IgD-negative memory B cell (primary cell): ENCODE measurements at regions not wholly inside any gene's neighbourhood (a gene's known extent, or its start where the extent isn't known, plus 50 kb on each side); places are given as distances from the start of the nearest gene placed in this dataset.
"Not testable (repeated sequence)": the region's sequence is repeated elsewhere in the genome, so short reads cannot be mapped to it uniquely, and the experiment has no call there.

Source experiments
- H3K27ac Mint-ChIP-seq, 3 donors: one replicate each; pipeline ENCODE4 v1.8.0; 2020 to 2022; ENCODE audit warnings: mild to moderate bottlenecking in 3 of 3, mixed read lengths in 3 of 3, moderate library complexity in 1 of 3
- H3K27me3 Mint-ChIP-seq: one replicate; pipeline ENCODE4 v1.8.0; 2021; ENCODE audit warnings: mixed read lengths
- H3K36me3 Mint-ChIP-seq: one replicate; pipeline ENCODE4 v1.8.0; 2020; ENCODE audit warnings: mild to moderate bottlenecking, mixed read lengths
- H3K4me1 Mint-ChIP-seq, 3 donors: one replicate each; pipeline ENCODE4 v1.8.0; 2020 to 2022; ENCODE audit warnings: mixed read lengths in 3 of 3, mild to moderate bottlenecking in 1 of 3
- H3K4me3 Mint-ChIP-seq, 4 donors: one replicate each; pipeline ENCODE4 v1.8.0; 2020 to 2022; ENCODE audit warnings: mild to moderate bottlenecking in 4 of 4, mixed read lengths in 4 of 4, moderate library complexity in 3 of 4
- H3K9me3 Mint-ChIP-seq, 3 donors: one replicate each; pipeline ENCODE4 v1.8.0; 2020 to 2021; ENCODE audit warnings: mixed read lengths in 3 of 3, mild to moderate bottlenecking in 1 of 3

DNA sequence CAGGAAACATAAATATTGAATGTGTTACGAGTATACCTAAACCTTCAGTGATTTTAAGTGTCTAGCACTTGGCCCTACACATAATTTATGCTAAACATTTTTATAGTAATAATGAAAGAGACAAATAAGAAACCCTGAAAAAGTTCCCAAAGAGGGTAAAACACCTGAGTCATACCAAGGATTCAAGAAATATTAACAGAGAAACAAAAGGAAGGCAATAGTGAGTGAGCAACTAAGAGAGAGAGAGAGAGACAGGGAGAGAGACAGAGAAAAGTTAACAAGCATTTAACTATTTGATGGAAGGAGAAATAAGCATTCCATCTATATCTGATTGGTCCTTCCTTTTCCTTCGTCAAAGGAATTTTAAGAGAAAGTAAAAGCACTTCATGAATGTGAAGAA is 743.6 kb upstream of the POU3F4 start:
- Mint-ChIP-seq H3K36me3 (peaks cover 1% of the 10 kb centered on the region), H3K27ac (no peak overlapping the region), H3K27me3 (no peaks in the 10 kb centered on the region), H3K4me3 (no peak overlapping the region), H3K4me1 (no peaks in the 10 kb centered on the region), H3K9me3 (peaks cover 0 to 7% (median 0%) of the 10 kb centered on the region in 3 donors)

DNA sequence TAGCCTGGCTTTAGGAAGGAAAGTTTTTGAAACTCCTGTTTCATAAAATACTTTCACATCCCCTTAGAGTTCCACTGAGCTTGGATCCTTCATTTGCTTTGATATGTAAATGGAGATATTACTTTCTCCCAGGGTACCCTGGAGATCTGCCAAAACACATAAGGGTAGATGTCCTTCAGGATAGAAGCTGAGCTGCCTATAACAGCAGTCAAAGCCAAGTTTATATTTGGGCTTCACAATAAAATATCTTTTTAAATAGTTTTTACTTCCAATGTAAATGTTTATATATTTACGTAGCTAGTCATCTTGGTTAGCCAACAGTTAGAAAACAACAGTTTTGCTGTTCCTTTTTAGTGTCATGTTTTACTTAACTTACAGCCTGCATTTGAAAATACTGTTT is 742.3 kb upstream of the POU3F4 start:
- Mint-ChIP-seq H3K9me3 (peaks cover 0 to 9% (median 5%) of the 10 kb centered on the region in 3 donors), H3K27ac (no peak overlapping the region), H3K4me1 (no peaks in the 10 kb centered on the region), H3K27me3 (no peaks in the 10 kb centered on the region), H3K4me3 (no peak overlapping the region), H3K36me3 (peaks cover 1% of the 10 kb centered on the region)

DNA sequence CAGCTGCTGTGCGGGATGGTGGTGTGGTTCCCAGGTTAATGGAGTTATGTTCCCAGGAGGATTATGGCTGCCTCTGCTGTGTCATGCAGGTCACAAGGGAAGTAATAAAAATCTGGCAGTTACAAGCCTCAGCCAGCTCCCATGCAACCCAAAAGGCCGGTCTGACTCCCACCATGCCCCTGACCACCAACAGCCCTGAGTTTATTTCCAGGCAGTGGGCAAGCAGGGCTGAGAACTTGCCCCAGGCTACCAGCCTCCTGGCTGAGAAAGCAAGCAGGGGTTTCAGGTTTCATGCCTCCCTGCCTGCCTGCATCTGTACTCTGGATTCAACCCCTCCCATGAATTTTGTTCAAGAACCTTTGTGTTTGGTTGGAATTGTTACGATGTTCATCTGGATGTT is 732.7 kb upstream of the POU3F4 start:
- peaks cover 3 to 14% (median 7%) of the 10 kb centered on the region in 3 donors for H3K9me3 Mint-ChIP-seq

DNA sequence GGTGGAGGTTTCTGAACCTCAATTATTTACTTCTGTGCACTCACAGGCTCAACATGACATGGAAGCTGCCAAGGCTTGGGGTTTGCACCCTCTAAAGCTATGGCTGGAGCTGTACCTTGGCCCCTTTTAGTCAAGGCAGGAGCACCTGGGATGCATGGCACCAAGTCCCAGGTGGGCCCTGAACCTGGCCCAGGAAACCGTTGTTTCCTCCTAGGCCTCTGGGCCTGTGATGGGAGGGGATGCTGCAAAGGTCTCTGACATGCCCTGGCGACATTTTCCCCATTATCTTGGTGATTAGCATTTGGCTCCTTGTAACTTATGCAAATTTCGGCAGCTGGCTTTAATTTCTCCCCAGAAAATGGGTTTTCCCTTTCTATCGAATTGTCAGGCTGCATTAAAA is 726.1 kb upstream of the POU3F4 start:
- Mint-ChIP-seq H3K9me3 (peaks cover 5 to 12% (median 10%) of the 10 kb centered on the region in 3 donors), H3K4me3 (no peak overlapping the region), H3K27ac (peak overlapping the region in 1 of 3 donors; percentile 50), H3K27me3 (peaks cover 2% of the 10 kb centered on the region), H3K4me1 (no peaks in the 10 kb centered on the region), H3K36me3 (peaks cover 3% of the 10 kb centered on the region)

More for the DNA sequence above, 732.7 kb upstream of the POU3F4 start:
- Mint-ChIP-seq H3K4me1 (no peaks in the 10 kb centered on the region), H3K4me3 (no peak overlapping the region), H3K27ac (no peak overlapping the region), H3K36me3 (no peaks in the 10 kb centered on the region), H3K27me3 (peaks cover 2% of the 10 kb centered on the region)

DNA sequence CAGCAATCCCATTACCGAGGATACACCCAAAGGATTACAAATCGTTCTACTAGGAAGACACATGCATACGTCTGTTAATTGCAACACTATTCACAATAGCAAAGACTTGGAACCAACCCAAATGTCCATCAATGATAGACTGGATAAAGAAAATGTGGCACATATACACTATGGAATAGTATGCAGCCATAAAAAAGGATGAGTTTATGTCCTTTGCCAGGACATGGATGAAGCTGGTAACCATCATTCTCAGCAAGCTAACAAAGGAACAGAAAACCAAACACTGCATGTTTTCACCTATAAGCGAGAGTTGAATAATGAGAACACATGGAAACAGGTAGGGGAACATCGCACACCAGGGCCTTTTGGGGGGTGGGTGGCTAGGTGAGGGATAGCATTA is 695.2 kb upstream of the POU3F4 start:
- not testable (repeated sequence) for H3K9me3 Mint-ChIP-seq, H3K4me3 Mint-ChIP-seq, H3K4me1 Mint-ChIP-seq, H3K36me3 Mint-ChIP-seq, H3K27me3 Mint-ChIP-seq, H3K27ac Mint-ChIP-seq

DNA sequence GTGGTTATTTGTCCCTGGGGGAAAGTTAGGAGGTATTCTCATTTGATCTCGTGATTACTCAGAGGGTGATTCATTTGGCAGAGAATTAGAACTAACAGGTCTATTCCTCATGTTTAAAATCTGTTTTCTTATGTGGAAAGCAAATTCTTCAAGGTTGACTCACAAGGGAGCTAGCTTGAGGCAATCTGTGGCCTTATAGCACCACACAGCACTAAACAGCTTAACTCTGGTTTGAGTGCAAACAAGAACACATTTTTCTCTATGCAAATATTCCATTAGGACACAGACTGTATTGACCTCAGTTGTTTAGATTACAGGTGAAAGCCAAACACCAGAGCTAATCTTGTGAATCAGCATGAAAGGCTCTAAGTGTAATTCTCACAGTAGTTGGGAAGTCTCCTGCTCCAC is 694.4 kb upstream of the POU3F4 start:
- H3K36me3 Mint-ChIP-seq, result no peaks in the 10 kb centered on the region
- no peaks in the 10 kb centered on the region for H3K4me1 Mint-ChIP-seq
- H3K4me3 Mint-ChIP-seq, result no peak overlapping the region
- no peak overlapping the region for H3K27ac Mint-ChIP-seq
- H3K9me3 Mint-ChIP-seq, result peaks cover 0 to 4% (median 0%) of the 10 kb centered on the region in 3 donors
- H3K27me3 Mint-ChIP-seq, result peaks cover 2% of the 10 kb centered on the region

DNA sequence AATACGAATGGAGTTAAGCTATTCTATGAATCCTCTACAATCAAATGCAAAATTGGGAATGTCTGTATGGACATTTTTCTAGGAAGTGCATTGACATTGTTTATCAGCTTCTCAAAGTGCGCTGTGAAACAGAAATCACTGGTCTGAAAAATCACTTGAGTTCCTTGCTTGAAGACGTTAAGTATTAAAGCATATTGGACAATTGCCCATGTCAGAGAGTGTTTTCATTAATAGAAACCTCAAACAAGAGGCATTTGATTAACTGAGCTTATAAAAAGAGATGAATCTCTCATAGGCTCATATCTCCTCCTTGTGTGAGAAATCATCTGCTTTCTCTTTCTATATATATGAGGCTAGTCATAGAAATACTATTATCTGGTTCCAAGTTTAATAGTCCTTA is 692.1 kb upstream of the POU3F4 start:
- Mint-ChIP-seq H3K9me3 (peaks cover 0 to 4% (median 0%) of the 10 kb centered on the region in 3 donors), H3K27me3 (peaks cover 2% of the 10 kb centered on the region), H3K36me3 (no peaks in the 10 kb centered on the region), H3K4me1 (no peaks in the 10 kb centered on the region), H3K27ac (no peak overlapping the region), H3K4me3 (no peak overlapping the region)

DNA sequence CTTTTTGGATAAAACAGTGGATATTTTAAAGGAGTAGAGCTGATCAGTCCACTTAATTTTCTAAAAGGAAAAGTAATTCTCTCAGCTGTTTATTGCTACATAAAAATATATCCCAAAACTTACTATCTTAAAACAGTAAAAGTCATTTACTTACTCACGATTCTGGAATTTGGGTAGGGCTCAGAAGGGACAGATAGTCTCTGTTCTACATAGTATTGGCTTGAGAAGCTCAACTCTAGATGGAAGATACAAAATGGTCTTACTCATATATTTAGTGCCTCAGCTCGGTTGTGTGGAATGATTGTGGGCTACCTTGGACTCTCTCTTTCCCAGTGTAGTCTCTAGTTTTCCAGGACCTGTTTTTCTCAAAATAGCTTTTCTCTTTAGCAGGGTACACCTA is 691.5 kb upstream of the POU3F4 start:
- Mint-ChIP-seq H3K9me3 (peaks cover 0 to 4% (median 0%) of the 10 kb centered on the region in 3 donors), H3K4me1 (no peaks in the 10 kb centered on the region), H3K36me3 (no peaks in the 10 kb centered on the region), H3K27me3 (peaks cover under 1% of the 10 kb centered on the region), H3K27ac (no peak overlapping the region), H3K4me3 (no peak overlapping the region)

DNA sequence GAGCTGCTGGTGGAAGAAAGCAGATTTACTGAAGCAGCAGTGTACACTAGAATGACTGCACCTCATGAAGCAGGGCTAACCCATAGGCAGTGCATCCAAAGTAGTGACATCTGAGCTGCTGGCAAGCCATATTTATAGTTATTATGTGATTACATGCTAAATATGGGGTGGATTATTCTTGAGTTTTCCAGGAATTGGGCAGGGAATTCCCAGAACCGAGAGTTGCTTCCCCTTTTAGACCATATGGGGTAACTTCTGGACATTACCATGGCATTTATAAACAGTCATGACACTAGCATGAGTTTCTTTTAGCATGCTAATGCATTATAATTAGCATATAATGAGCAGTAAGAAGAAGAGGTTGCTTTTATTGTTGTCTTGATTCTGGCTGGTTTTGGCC is 665.8 kb upstream of the POU3F4 start:
- Mint-ChIP-seq H3K27ac (no peak overlapping the region), H3K36me3 (peaks cover 3% of the 10 kb centered on the region), H3K27me3 (no peaks in the 10 kb centered on the region), H3K9me3 (peaks cover 0 to 4% (median 0%) of the 10 kb centered on the region in 3 donors), H3K4me3 (no peak overlapping the region), H3K4me1 (no peaks in the 10 kb centered on the region)

DNA sequence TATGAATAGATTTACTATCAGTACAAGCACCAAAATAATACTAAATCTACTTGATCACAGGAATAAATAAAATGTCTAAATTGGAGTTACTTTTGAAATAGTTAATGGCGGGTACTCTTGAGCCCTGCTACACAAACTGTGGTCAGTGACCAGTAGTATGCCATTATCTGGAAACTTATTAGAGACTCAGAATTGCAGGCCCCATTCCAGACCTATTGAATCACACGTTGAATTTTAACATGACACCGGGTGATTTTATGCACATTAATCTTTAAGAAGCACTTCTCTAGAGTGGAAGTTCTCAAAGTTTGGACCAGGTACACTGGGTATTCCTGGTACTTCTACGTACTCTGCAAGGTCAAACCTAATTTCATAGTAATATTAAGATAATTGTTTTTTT is 660.0 kb upstream of the POU3F4 start:
- peaks cover 0 to 2% (median 0%) of the 10 kb centered on the region in 3 donors for H3K9me3 Mint-ChIP-seq
- no peak overlapping the region for H3K27ac Mint-ChIP-seq

More for the DNA sequence above, 660.0 kb upstream of the POU3F4 start:
- H3K27me3 Mint-ChIP-seq, result no peaks in the 10 kb centered on the region
- peaks cover 3% of the 10 kb centered on the region for H3K36me3 Mint-ChIP-seq
- H3K4me1 Mint-ChIP-seq, result peaks cover 0 to 2% (median 0%) of the 10 kb centered on the region in 3 donors
- H3K4me3 Mint-ChIP-seq, result no peak overlapping the region
